ENCODE measurements at regions not wholly inside any gene's neighbourhood (a gene's known extent, or its start where the extent isn't known, plus 50 kb on each side); places are given as distances from the start of the nearest gene placed in this dataset.

DNA sequence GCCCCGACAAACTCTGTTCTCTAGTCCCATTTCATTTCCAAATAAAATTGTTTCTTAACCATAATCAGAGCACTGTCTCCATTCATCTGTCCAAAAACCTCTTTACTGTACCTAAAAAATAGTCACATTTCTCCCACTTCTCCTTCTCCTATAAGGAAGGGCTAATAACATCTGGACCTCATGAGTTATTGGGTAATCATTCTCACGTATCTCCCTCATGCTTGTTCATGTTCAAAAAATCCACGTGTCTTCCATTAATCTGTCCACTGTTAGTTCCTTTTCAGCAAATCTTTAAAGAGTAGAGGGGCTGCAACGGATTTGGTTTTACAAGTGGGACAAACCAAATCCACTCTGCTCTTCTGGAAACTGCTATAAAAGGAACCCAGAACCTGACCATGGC lies 1418.8 kb downstream of the MRPL39 start:
- DNase-seq = no peak

DNA sequence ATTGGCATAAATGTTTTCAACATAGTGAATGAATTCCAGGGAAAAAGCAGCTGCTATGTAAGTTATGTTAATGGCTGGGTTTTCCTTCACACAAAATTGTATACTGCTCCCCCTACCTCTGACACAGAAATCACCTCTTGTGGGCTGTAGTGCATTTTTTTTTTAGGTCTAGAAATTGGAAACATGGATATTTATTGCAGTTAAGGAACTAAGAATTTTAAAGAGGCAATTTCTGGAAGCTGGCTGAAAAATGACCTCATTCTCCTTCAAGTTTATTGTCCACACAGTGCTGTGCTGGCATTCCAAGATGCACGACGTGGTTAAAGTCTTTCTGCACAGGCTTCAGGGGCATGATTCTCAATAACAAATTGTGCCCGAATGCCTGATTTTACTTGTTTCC lies 1424.2 kb downstream of the MRPL39 start:
- no peak for DNase-seq

DNA sequence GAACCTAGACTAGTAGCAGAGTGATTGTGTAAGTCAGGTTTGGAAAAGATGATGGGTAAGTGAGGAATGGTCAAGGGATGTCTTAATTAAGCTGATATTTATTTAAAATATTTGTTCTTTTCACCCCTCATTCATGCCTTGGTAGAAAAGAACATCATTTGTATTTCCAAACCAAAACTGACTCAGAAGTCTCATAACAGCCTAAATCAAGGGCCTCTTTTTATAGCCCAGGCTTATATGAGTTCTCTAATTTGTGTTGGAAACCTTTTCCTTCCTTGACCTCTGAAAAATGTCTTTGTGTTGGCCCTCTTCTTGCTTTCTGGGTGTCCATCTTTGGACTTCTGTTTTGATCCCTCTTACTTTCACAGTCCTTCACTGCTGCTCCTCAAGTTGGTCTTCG lies 1428.2 kb downstream of the MRPL39 start:
- no peak for DNase-seq

- DNase-seq = no peak
Observed at GRCh38 chr21:24175106-24175505, 1432.2 kb downstream of the MRPL39 start.

GRCh38 chr21:24171736-24172135 lies 1435.5 kb downstream of the MRPL39 start:
- no peak for DNase-seq

- DNase-seq = no peak
Observed at GRCh38 chr21:24163539-24163938, 1443.7 kb downstream of the MRPL39 start.

GRCh38 chr21:24160528-24160927 lies 1446.8 kb downstream of the MRPL39 start:
- no peak for DNase-seq

DNA sequence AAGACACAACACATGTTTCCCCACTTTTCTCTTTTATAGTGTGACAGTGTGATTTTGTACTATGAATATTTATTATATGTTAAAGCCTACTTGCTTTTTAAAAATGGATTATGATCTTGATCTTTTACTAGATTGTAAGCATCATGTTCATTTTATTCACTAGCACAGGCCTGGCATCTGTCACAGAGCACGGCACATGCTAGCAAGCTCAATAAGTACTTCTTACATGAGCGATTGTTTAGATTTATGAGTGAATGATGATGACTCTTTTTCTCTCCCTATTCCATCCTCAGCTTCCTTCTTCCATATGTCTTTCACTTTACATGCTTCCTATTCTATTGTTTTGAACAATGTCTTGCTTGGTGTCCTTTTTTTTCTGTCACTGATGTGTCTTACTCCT lies 1454.1 kb downstream of the MRPL39 start:
- DNase-seq = no peak

GRCh38 chr21:24150753-24151152 lies 1456.5 kb downstream of the MRPL39 start:
- no peak for DNase-seq

DNA sequence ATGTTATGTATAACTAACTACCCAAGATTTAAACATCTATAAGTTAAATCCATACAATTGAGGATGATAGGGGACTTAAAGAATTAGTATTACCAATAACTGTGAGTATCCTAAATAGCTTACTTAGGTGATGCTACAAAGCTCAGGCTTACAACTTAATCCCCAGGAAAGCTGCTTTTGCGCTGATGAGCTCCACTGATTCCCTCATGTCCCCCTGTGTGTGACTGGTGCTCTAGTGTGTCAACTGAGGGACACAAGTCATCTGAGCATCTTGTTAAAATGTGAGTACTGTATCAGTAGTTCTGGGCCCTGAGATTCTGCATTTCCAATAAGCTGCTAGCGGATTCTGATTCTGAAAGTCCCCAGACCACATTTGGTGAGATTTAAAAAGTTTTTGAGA lies 1458.8 kb downstream of the MRPL39 start:
- DNase-seq = no peak

- no peak for DNase-seq
Observed at GRCh38 chr21:24147674-24148073, 1459.6 kb downstream of the MRPL39 start.

DNA sequence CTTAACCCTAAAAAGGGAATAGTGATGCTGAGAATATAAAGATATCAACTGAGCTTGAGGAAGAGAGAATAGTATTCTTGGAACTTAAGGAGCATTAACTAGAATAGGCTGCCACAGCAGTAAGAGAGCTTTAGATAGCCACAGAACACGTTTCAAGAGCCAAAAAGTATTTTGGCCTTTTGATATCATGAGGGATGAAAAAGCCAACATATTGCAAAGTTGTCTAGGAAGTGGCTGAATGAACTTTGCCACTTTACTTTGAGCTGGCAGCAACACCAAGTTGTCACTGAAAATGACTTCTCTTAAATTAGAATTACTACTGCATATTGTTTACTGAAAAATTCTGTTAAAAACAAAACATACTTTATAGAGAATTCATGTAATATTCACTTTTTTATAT lies 1476.2 kb downstream of the MRPL39 start:
- DNase-seq = no peak

GRCh38 chr21:24127651-24128050 lies 1479.6 kb downstream of the MRPL39 start:
- DNase-seq = no peak

- no peak for DNase-seq
Observed at GRCh38 chr21:24123785-24124184, 1483.5 kb downstream of the MRPL39 start.

DNA sequence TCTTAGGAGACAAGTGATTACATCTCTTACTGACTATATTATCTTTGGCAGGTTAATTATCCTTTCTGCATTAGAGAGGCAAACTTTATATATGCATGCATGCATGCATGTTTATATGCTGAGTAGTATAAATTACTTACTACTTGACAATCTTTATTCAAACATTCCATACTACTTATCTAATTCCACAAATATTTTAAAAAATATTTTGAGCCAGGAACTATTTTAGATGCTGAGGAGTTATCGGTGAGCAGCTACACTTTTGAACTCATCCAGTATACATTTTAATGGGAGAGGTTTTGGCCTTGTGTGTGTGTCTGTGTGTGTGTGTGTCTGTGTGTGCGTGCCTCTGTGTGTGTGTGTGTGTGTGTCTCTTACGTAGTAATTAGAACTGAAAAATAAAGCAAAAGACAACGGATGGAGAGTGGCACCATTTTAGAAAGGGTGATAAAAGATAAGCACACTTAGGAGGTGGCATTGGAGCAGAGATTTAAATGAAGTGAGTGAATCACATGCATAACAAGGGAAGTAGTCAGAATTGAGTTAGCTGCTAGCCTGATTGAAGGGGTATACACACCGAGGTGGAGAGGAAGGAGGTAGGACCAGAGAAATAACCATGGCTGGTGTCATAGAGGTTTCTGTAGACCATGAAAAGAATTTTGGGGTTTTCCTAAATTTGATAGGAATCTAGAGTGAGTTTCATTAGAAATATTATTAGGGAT lies 1488.4 kb downstream of the MRPL39 start:
- DNase-seq = no peak

GRCh38 chr21:24115141-24115540 lies 1492.1 kb downstream of the MRPL39 start:
- DNase-seq = no peak

GRCh38 chr21:24112020-24112419 lies 1495.3 kb downstream of the MRPL39 start:
- no peak for DNase-seq

DNA sequence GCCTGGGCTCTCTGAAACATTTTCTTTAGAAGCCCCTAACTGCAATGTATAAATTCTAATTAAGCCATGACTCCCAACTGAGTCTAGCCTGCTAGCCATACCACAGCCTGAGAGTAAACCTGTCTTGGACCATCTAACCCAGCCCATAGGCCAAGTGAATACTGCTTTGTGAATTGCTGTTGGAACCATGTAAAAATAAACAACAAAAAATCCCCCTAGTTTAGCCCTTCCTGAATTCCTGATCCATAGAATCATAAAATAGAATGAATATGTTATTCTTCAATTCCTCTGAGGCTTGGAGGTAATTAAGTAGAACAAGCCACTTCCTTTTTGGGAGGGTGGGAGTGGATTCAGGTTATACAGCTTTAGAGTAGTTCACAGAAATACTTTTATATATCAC lies 1496.4 kb downstream of the MRPL39 start:
- DNase-seq = no peak

GRCh38 chr21:24097181-24097580 lies 1510.1 kb downstream of the MRPL39 start:
- DNase-seq = no peak

- DNase-seq = no peak
Observed at GRCh38 chr21:24096651-24097050, 1510.6 kb downstream of the MRPL39 start.

DNA sequence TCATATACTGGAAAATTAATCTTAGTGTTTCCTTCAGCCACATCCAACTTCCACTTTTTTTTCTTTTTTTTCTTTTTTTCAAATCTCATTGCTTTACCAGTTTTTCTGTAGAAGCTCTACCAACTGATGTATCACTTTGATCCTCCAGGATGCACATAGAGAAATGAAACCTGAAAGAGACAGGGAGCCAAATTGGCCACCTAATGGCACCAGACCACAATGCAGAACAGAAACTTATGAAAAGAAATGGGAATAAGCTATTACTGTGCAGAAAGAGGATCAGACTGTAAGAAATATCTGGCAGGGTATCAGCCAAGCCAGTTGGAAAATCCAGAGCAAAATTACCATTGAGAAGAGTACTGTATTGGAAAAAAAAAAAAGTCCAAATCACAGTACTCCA lies 1514.2 kb downstream of the MRPL39 start:
- DNase-seq = no peak

GRCh38 chr21:24076179-24076578 lies 1531.1 kb downstream of the MRPL39 start:
- no peak for DNase-seq

DNA sequence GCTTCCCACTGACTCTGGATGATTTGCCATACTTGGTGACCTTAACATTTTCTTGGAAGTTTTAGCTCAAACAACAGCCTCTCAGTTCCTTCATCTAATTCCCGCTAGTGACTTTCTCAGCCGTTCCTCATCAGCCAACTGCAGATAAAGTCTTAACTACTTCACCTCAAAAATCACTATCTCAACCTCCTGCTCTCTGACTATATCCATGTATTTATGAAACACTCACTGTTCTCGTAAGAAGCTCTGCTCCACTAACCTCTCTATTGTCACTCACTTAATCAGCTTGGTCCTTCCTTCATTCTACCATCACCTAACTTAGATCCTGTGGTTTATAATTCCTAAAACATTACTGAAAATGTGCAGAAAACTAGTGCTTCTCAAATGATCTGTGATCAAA lies 1551.6 kb downstream of the MRPL39 start:
- DNase-seq = no peak

GRCh38 chr21:24050231-24050630 lies 1557.0 kb downstream of the MRPL39 start:
- no peak for DNase-seq

GRCh38 chr21:24046829-24047443 lies 1560.3 kb downstream of the MRPL39 start:
- DNase-seq = no peak
